ENCODE measurements at regions not wholly inside any gene's neighbourhood (a gene's known extent, or its start where the extent isn't known, plus 50 kb on each side); places are given as distances from the start of the nearest gene placed in this dataset.
A peak's percentile ranks its signal among the peaks of the same experiment; 100 is the strongest.

DNA sequence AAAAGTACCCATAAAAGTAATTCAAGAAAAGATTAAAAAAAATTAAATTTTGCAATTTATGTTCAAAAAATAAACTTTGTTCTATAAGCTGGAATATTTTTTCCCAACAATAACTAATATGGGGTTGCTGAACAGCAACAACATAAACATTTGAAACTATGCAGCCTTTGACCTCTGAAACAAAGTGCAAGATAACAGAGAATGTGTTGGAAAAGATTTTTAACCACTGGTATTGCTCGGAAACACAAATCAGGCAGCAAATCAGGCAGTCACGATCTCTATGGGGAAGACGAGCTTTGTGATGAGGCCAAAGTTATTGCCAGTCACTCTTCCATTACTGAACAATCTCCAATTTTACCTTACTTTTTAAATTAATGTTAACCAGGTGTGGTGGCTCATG, 332.1 kb downstream of the PABPC4L start:
- intact Hi-C loops (cut with micrococcal nuclease; ENCODE audit: unreplicated experiment), result no loop called here
- no peak for DNase-seq
- Mint-ChIP-seq H3K4me1 (ENCODE audit: low read depth, unreplicated experiment) (no peaks in the 10 kb centered on the region), H3K27ac (ENCODE audit: unreplicated experiment) (no peak overlapping the region), H3K9me3 (ENCODE audit: low read depth, unreplicated experiment) (no peaks in the 10 kb centered on the region), H3K27me3 (ENCODE audit: unreplicated experiment) (no peaks in the 10 kb centered on the region), H3K4me3 (ENCODE audit: low read depth, unreplicated experiment) (no peak overlapping the region), H3K36me3 (ENCODE audit: insufficient read depth, unreplicated experiment) (no peaks in the 10 kb centered on the region)
- CTCF ChIA-PET, result no interaction called here
- BruUV-seq (replicated peaks), result no TSS peak
- TF ChIP-seq, protein P1, sequence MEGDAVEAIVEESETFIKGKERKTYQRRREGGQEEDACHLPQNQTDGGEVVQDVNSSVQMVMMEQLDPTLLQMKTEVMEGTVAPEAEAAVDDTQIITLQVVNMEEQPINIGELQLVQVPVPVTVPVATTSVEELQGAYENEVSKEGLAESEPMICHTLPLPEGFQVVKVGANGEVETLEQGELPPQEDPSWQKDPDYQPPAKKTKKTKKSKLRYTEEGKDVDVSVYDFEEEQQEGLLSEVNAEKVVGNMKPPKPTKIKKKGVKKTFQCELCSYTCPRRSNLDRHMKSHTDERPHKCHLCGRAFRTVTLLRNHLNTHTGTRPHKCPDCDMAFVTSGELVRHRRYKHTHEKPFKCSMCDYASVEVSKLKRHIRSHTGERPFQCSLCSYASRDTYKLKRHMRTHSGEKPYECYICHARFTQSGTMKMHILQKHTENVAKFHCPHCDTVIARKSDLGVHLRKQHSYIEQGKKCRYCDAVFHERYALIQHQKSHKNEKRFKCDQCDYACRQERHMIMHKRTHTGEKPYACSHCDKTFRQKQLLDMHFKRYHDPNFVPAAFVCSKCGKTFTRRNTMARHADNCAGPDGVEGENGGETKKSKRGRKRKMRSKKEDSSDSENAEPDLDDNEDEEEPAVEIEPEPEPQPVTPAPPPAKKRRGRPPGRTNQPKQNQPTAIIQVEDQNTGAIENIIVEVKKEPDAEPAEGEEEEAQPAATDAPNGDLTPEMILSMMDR (IDR thresholded peaks at IDR 0.05; ENCODE audit: unreplicated experiment), result no peak

DNA sequence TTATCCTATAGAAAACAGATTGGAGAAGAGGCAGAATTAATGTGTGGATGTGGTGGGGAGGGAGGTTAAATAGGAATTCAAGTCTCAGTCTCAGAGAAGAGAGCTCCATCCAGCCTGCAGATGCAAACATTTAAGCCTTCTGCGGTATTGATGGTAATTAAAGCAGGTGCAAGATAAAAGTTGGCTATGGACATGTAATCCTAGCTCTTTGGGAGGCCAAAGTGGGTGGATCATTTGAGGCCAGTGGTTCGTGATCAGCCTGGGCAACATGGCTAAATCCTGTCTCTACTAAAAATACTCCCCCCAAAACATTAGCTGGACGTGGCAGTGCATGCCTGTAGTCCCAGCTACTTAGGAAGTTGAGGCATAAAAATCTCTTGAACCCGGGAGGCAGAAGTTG, 332.7 kb downstream of the PABPC4L start:
- TF ChIP-seq, protein P1 (IDR thresholded peaks at IDR 0.05; ENCODE audit: unreplicated experiment), result no peak
- CTCF ChIA-PET, result no interaction called here
- Mint-ChIP-seq H3K27me3 (ENCODE audit: unreplicated experiment) (no peaks in the 10 kb centered on the region), H3K27ac (ENCODE audit: unreplicated experiment) (no peak overlapping the region), H3K9me3 (ENCODE audit: low read depth, unreplicated experiment) (no peaks in the 10 kb centered on the region), H3K4me1 (ENCODE audit: low read depth, unreplicated experiment) (no peaks in the 10 kb centered on the region), H3K36me3 (ENCODE audit: insufficient read depth, unreplicated experiment) (no peaks in the 10 kb centered on the region), H3K4me3 (ENCODE audit: low read depth, unreplicated experiment) (no peak overlapping the region)
- DNase-seq, result no peak
- BruUV-seq (replicated peaks), result no TSS peak
- intact Hi-C loops (cut with micrococcal nuclease; ENCODE audit: unreplicated experiment), result no loop called here

DNA sequence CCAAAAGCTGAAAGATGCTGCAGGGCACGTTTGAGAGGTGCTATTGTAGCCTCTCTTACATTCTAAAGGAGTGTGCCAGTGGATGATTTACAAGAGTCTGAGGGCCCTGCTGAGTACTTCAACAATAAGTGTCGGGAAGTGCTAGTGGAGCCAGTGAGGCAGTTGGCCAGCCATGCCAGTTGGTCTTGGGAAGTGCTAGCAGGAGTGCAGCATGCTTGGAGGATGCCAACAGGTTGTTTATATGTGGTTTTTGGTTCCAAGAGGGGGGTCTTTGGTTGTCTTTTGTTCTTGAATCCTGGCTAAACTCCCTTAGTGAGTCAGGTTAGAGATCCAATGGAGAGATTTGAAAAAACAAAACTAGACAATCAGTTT, 335.3 kb downstream of the PABPC4L start:
- CTCF ChIA-PET, result no interaction called here
- no TSS peak for BruUV-seq (replicated peaks)
- Mint-ChIP-seq H3K36me3 (ENCODE audit: insufficient read depth, unreplicated experiment) (no peaks in the 10 kb centered on the region), H3K27ac (ENCODE audit: unreplicated experiment) (no peak overlapping the region), H3K9me3 (ENCODE audit: low read depth, unreplicated experiment) (no peaks in the 10 kb centered on the region), H3K27me3 (ENCODE audit: unreplicated experiment) (no peaks in the 10 kb centered on the region), H3K4me1 (ENCODE audit: low read depth, unreplicated experiment) (no peaks in the 10 kb centered on the region), H3K4me3 (ENCODE audit: low read depth, unreplicated experiment) (no peak overlapping the region)
- TF ChIP-seq, protein P1 (IDR thresholded peaks at IDR 0.05; ENCODE audit: unreplicated experiment), result no peak
- intact Hi-C loops (cut with micrococcal nuclease; ENCODE audit: unreplicated experiment), result no loop called here
- DNase-seq, result no peak

DNA sequence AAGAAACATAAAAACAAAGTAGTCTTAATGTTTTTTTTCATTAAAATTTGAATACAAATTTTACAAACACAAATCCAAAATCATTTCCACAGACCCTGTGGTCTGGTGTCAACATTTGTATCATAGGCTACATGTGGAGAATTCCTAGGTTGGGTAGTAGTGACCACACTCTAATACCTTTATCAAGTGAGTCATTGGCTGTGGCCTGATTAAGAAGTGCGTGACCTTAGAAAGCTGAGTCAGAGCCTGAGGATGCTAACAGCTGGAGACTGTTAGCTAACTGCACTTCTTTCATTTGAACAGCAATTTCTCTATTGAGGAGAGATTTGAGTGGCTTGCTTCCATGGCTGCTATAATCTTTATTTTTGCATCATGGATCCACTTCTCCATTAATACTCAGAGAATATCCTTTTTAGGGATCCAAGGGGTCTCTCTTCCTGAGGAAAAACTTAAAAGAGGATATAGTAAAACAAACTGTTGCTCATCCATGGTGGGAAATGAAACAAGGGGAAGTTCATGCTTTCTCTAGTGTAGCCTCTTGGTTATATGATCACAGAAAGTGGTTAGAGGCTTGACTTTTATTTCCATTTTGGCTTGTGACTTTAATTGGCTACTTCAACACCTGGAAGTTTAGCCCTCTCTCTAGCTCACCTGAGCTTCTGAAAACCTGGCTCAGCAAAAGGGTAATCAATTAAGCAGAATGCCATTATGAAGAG, 335.8 kb downstream of the PABPC4L start:
- Mint-ChIP-seq H3K4me3 (ENCODE audit: low read depth, unreplicated experiment) (no peak overlapping the region), H3K27ac (ENCODE audit: unreplicated experiment) (no peak overlapping the region), H3K36me3 (ENCODE audit: insufficient read depth, unreplicated experiment) (no peaks in the 10 kb centered on the region), H3K4me1 (ENCODE audit: low read depth, unreplicated experiment) (no peaks in the 10 kb centered on the region), H3K9me3 (ENCODE audit: low read depth, unreplicated experiment) (no peaks in the 10 kb centered on the region), H3K27me3 (ENCODE audit: unreplicated experiment) (no peaks in the 10 kb centered on the region)
- CTCF ChIA-PET, result no interaction called here
- intact Hi-C loops (cut with micrococcal nuclease; ENCODE audit: unreplicated experiment), result no loop called here
- TF ChIP-seq, protein P1 (IDR thresholded peaks at IDR 0.05; ENCODE audit: unreplicated experiment), result no peak
- no TSS peak for BruUV-seq (replicated peaks)
- DNase-seq, result peak; percentile 38

Measured in Calu3 (cell line).